ENCODE measurements at regions not wholly inside any gene's neighbourhood (a gene's known extent, or its start where the extent isn't known, plus 50 kb on each side); places are given as distances from the start of the nearest gene placed in this dataset.

DNA sequence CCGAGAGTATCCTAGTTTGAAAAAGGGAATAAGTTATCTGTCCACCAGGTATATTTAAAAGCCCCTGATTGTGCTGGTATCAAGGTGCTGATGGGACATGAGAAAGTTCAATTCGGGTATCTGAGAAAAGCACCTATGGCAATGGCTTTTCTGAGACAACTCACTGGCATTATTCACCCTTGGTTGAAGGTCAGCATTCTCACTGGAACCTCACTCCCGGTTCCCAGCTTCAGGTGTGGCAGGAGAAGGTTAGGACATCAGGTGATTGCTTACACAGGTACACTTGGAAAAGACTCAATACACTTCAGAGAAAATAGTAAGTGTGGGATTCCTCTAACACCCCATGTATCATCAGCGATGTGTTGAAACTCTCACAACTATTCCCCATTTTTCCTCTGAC is 643.1 kb downstream of the INHBA start:
- Histone ChIP-seq H3K4me1 (ENCODE audit: control insufficient read depth, insufficient read depth, low read length) (no peaks in the 10 kb centered on the region), H3K4me2 (ENCODE audit: control insufficient read depth, insufficient read depth) (no peak overlapping the region), H3K9ac (ENCODE audit: control insufficient read depth, insufficient read depth, low read length) (no peak overlapping the region), H3K27me3 (replicated peaks in 1 of 2; ENCODE audit: control insufficient read depth in 2 of 2, insufficient read depth in 2 of 2, low read length in 1 of 2) (no peaks in the 10 kb centered on the region), H3K9me3 (replicated peaks; ENCODE audit: control insufficient read depth, insufficient read depth, low read length) (no peaks in the 10 kb centered on the region; the same call in 2 of the 3 replicates), H4K20me1 (ENCODE audit: control insufficient read depth, insufficient read depth) (no peaks in the 10 kb centered on the region), H3K36me3 (ENCODE audit: control insufficient read depth in 2 of 2, insufficient read depth in 2 of 2, low read length in 1 of 2) (no peaks in the 10 kb centered on the region), H2AFZ (ENCODE audit: control insufficient read depth, low read depth, low read length) (no peak overlapping the region), H3K4me3 (no peak overlapping the region), H3K27ac (ENCODE audit: control insufficient read depth, insufficient read depth) (no peak overlapping the region), H3K79me2 (ENCODE audit: control insufficient read depth, insufficient read depth, low read length) (no peaks in the 10 kb centered on the region)
- BruUV-seq (replicated peaks) = no TSS peak
- in situ Hi-C loops (cut with MboI) (no loop called here), intact Hi-C loops (cut with micrococcal nuclease; ENCODE audit: unreplicated experiment) (no loop called here)
- POLR2A ChIA-PET = no interaction called here
- WGBS (ENCODE audit: insufficient coverage, insufficient replicate concordance, low lambda C conversion rate, missing lambda C conversion rate) = 0% methylated on average over 4 of the region's 4 CpGs
- SMC1A ChIA-PET (ENCODE audit: uncharacterized antibody, unreplicated experiment) = no interaction called here
- RAD21 ChIA-PET (ENCODE audit: unreplicated experiment) = no interaction called here
- ATAC-seq (no peak), FAIRE-seq (no peak), DNase-seq (ENCODE audit: low read depth, low spot score) (no peak)
- CTCF ChIA-PET = no interaction called here
- no peak for TF ChIP-seq EZH2 (IDR thresholded peaks at IDR 0.05; ENCODE audit: borderline replicate concordance, control insufficient read depth, low read depth, low read length)
- TF ChIP-seq TCF7 (IDR thresholded peaks at IDR 0.05; ENCODE audit: borderline replicate concordance) = no peak
- TF ChIP-seq, protein P1, sequence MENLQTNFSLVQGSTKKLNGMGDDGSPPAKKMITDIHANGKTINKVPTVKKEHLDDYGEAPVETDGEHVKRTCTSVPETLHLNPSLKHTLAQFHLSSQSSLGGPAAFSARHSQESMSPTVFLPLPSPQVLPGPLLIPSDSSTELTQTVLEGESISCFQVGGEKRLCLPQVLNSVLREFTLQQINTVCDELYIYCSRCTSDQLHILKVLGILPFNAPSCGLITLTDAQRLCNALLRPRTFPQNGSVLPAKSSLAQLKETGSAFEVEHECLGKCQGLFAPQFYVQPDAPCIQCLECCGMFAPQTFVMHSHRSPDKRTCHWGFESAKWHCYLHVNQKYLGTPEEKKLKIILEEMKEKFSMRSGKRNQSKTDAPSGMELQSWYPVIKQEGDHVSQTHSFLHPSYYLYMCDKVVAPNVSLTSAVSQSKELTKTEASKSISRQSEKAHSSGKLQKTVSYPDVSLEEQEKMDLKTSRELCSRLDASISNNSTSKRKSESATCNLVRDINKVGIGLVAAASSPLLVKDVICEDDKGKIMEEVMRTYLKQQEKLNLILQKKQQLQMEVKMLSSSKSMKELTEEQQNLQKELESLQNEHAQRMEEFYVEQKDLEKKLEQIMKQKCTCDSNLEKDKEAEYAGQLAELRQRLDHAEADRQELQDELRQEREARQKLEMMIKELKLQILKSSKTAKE (IDR thresholded peaks at IDR 0.05; ENCODE audit: low read depth, poor library complexity, severe bottlenecking) = no peak
- TF ChIP-seq BMI1 (IDR thresholded peaks at IDR 0.05; ENCODE audit: borderline replicate concordance) = no peak
- no peak for TF ChIP-seq STAT1 (conservative IDR thresholded peaks at IDR 0.05)
- TF ChIP-seq PAX8 (IDR thresholded peaks at IDR 0.05) = no peak
- TF ChIP-seq ZNF207 (IDR thresholded peaks at IDR 0.05; ENCODE audit: borderline replicate concordance) = no peak
- no peak for TF ChIP-seq SIN3A (IDR thresholded peaks at IDR 0.05; ENCODE audit: low read depth, low read length)
- TF ChIP-seq, protein P2, sequence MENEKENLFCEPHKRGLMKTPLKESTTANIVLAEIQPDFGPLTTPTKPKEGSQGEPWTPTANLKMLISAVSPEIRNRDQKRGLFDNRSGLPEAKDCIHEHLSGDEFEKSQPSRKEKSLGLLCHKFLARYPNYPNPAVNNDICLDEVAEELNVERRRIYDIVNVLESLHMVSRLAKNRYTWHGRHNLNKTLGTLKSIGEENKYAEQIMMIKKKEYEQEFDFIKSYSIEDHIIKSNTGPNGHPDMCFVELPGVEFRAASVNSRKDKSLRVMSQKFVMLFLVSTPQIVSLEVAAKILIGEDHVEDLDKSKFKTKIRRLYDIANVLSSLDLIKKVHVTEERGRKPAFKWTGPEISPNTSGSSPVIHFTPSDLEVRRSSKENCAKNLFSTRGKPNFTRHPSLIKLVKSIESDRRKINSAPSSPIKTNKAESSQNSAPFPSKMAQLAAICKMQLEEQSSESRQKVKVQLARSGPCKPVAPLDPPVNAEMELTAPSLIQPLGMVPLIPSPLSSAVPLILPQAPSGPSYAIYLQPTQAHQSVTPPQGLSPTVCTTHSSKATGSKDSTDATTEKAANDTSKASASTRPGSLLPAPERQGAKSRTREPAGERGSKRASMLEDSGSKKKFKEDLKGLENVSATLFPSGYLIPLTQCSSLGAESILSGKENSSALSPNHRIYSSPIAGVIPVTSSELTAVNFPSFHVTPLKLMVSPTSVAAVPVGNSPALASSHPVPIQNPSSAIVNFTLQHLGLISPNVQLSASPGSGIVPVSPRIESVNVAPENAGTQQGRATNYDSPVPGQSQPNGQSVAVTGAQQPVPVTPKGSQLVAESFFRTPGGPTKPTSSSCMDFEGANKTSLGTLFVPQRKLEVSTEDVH (IDR thresholded peaks at IDR 0.05; ENCODE audit: low read depth, partially characterized antibody) = no peak
- no peak for TF ChIP-seq BRCA1 (IDR thresholded peaks at IDR 0.05; ENCODE audit: low read depth, low read length)
- TF ChIP-seq, protein P3, sequence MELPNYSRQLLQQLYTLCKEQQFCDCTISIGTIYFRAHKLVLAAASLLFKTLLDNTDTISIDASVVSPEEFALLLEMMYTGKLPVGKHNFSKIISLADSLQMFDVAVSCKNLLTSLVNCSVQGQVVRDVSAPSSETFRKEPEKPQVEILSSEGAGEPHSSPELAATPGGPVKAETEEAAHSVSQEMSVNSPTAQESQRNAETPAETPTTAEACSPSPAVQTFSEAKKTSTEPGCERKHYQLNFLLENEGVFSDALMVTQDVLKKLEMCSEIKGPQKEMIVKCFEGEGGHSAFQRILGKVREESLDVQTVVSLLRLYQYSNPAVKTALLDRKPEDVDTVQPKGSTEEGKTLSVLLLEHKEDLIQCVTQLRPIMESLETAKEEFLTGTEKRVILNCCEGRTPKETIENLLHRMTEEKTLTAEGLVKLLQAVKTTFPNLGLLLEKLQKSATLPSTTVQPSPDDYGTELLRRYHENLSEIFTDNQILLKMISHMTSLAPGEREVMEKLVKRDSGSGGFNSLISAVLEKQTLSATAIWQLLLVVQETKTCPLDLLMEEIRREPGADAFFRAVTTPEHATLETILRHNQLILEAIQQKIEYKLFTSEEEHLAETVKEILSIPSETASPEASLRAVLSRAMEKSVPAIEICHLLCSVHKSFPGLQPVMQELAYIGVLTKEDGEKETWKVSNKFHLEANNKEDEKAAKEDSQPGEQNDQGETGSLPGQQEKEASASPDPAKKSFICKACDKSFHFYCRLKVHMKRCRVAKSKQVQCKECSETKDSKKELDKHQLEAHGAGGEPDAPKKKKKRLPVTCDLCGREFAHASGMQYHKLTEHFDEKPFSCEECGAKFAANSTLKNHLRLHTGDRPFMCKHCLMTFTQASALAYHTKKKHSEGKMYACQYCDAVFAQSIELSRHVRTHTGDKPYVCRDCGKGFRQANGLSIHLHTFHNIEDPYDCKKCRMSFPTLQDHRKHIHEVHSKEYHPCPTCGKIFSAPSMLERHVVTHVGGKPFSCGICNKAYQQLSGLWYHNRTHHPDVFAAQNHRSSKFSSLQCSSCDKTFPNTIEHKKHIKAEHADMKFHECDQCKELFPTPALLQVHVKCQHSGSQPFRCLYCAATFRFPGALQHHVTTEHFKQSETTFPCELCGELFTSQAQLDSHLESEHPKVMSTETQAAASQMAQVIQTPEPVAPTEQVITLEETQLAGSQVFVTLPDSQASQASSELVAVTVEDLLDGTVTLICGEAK (IDR thresholded peaks at IDR 0.05; ENCODE audit: borderline replicate concordance) = no peak
- no peak for TF ChIP-seq ZBED1 (IDR thresholded peaks at IDR 0.05; ENCODE audit: borderline replicate concordance)
- TF ChIP-seq SMARCA5 (IDR thresholded peaks at IDR 0.05) = no peak
- no peak for TF ChIP-seq HCFC1 (IDR thresholded peaks at IDR 0.05; ENCODE audit: low read length)
- TF ChIP-seq, protein P4, sequence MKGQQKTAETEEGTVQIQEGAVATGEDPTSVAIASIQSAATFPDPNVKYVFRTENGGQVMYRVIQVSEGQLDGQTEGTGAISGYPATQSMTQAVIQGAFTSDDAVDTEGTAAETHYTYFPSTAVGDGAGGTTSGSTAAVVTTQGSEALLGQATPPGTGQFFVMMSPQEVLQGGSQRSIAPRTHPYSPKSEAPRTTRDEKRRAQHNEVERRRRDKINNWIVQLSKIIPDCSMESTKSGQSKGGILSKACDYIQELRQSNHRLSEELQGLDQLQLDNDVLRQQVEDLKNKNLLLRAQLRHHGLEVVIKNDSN (IDR thresholded peaks at IDR 0.05; ENCODE audit: borderline replicate concordance, extremely low read length, insufficient read depth, low read depth, low read length) = no peak
- no peak for TF ChIP-seq RAD21 (IDR thresholded peaks at IDR 0.05; ENCODE audit: insufficient read depth, low read depth, low read length)

All from GM12878 (cell line).